Activated naive CD8-positive, alpha-beta T cell (primary cell): ENCODE measurements at regions not wholly inside any gene's neighbourhood (a gene's known extent, or its start where the extent isn't known, plus 50 kb on each side); places are given as distances from the start of the nearest gene placed in this dataset.

Experiments used
- H3K27ac Mint-ChIP-seq: one replicate; pipeline ENCODE4 v1.8.0; 2021; ENCODE audit warnings: mixed read lengths
- H3K27me3 Mint-ChIP-seq: one replicate; pipeline ENCODE4 v1.8.0; 2021; ENCODE audit warnings: mixed read lengths
- H3K36me3 Mint-ChIP-seq: one replicate; pipeline ENCODE4 v1.8.0; 2021; ENCODE audit warnings: mixed read lengths
- H3K4me1 Mint-ChIP-seq: one replicate; pipeline ENCODE4 v1.8.0; 2021; ENCODE audit warnings: low read depth, mixed read lengths
- H3K4me3 Mint-ChIP-seq: one replicate; pipeline ENCODE4 v1.8.0; 2021; ENCODE audit warnings: mild to moderate bottlenecking, mixed read lengths
- H3K9me3 Mint-ChIP-seq: one replicate; pipeline ENCODE4 v1.8.0; 2021; ENCODE audit warnings: low read depth, mixed read lengths

DNA sequence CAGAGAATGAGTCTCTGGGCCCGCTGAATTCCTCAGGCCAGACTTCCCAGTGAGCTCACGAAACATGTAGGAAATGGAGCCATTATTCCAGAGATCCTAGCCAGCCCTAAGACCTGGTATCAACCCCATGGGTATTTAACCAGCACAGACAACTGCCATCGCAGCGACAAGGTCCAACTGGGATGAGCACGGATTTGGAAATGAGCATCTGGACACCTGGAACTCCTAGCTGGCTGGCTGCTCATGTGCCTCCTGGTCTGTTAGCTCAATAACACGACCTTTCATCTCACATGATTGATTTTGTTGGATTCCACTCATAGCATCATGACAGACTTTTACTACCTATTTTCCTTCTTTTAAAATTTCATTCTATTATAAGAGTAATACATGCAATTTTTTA lies 51.0 kb downstream of the POU3F3 start:
- Mint-ChIP-seq H3K9me3 (no peaks in the 10 kb centered on the region), H3K4me1 (no peaks in the 10 kb centered on the region), H3K4me3 (no peak overlapping the region), H3K27me3 (peaks cover 1% of the 10 kb centered on the region), H3K27ac (no peak overlapping the region), H3K36me3 (no peaks in the 10 kb centered on the region)

DNA sequence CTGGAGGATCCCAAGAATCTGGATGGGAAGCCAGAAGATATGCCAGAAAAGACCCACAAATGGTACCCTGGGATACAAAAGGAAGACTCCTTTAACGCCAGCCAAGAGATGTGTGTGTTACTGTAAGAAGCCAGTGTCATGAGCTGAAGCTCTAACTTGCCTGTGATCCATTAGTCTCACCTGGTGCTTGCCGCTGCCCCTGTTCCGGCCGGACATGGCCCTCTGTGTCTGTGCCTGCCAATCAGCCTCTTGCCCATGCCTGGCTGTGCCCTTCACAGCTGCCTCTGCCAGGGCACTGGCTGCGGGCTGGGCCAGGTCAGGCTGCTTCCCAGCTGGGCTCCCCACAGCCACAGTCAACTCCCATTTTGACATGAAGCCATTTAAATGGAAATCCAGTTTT lies 55.4 kb downstream of the POU3F3 start:
- no peak overlapping the region for H3K4me3 Mint-ChIP-seq
- no peaks in the 10 kb centered on the region for H3K9me3 Mint-ChIP-seq
- H3K27ac Mint-ChIP-seq: no peak overlapping the region
- peaks cover 1% of the 10 kb centered on the region for H3K27me3 Mint-ChIP-seq
- H3K4me1 Mint-ChIP-seq: no peaks in the 10 kb centered on the region
- no peaks in the 10 kb centered on the region for H3K36me3 Mint-ChIP-seq

DNA sequence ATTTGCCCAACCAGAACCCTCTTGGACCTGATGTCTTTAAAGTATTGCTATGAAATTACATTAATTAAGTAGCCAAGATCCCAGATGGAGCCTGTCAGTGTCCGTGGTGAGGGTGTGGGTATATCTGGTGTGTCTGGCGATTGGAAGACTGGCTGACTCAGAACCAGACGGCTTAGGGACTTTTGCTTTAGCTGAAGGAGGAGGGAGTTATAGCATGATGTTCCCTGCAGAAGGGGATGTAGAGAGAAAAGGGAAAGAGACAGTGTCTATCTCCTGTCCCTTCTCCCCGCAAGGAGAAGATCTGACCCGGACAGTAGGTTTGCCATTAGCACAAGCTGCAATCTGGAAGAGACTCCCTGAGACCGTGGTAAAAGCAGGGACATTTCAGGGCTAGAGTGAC lies 60.6 kb downstream of the POU3F3 start:
- H3K27me3 Mint-ChIP-seq: peaks cover 1% of the 10 kb centered on the region
- no peak overlapping the region for H3K27ac Mint-ChIP-seq
- H3K9me3 Mint-ChIP-seq: no peaks in the 10 kb centered on the region
- no peak overlapping the region for H3K4me3 Mint-ChIP-seq
- H3K4me1 Mint-ChIP-seq: no peaks in the 10 kb centered on the region
- no peaks in the 10 kb centered on the region for H3K36me3 Mint-ChIP-seq

DNA sequence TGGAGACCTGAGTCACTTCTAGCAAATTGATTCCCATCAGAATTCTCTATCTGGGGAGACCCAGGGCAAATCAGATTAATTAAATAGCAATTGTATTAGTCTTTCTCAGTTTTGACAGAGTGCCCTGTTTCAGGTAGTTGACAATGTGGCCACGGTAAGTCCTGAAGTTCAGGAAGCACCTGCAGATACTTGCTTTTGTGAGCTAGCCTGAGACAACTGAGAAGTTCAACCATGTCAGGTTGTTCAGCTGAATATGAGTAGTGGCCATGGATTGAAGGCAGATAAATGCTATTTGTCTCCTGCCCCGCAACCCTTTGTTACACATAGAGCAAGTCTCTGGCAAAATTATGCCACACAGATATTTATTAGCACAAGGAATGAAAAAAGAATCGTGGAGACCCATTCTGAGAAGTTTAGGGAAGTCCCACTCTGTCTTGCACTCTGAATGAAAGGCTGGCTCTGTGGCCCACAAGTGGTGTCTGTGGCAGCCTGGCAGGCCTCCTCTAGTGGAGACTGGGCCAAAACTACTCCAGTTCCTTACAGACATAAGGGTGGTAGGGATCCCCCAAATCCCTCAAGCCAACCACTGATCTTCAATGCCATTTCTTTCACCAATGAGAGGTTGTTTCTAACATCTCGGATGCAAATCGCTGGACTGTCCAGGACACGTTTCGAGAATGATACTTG lies 61.3 kb downstream of the POU3F3 start:
- no peaks in the 10 kb centered on the region for H3K9me3 Mint-ChIP-seq
- H3K27ac Mint-ChIP-seq: no peak overlapping the region
- peaks cover 2% of the 10 kb centered on the region for H3K27me3 Mint-ChIP-seq
- H3K36me3 Mint-ChIP-seq: no peaks in the 10 kb centered on the region
- H3K4me1 Mint-ChIP-seq: no peaks in the 10 kb centered on the region
- no peak overlapping the region for H3K4me3 Mint-ChIP-seq

DNA sequence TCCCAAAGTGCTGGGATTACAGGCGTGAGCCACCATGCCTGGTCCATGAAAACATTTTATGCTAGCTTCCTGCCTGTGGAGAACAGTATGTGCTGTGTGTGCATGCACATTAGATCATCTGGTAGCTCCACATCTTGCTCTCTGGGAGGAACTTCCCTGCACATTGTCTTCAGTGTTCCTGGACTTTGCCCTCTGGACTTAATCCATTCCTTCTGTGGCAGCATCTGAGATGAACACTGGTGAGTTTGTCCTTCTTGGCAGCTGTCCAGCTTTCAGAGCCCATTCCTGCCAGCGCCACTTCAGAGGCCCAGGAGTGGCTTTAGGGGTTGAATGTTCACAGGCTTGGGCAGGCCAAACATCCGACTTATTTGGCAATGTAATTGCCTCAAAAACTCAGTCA lies 65.2 kb downstream of the POU3F3 start:
- no peaks in the 10 kb centered on the region for H3K4me1 Mint-ChIP-seq
- peaks cover 12% of the 10 kb centered on the region for H3K9me3 Mint-ChIP-seq
- no peak overlapping the region for H3K27ac Mint-ChIP-seq
- H3K27me3 Mint-ChIP-seq: peaks cover 6% of the 10 kb centered on the region
- H3K4me3 Mint-ChIP-seq: no peak overlapping the region
- peaks cover 2% of the 10 kb centered on the region for H3K36me3 Mint-ChIP-seq

DNA sequence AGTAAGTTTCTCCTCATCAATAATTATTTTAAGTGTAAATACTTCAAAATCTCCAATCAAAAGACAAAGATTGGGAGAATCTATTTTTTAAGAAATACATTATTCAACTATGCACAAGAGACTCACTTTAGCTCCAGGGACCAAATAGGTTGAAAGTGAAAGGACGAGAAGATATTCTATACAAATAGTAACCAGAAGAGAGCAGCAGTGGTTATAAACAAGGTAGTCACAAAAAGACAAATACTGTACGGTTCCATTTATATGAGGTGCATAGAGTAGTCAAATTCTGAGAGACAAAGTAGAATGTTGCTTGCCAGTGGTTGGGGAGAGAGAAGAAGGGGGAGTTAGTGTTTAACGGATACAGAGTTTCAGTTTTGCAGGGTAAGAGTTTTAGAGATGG lies 69.8 kb downstream of the POU3F3 start:
- Mint-ChIP-seq H3K4me1 (no peaks in the 10 kb centered on the region), H3K9me3 (peaks cover 12% of the 10 kb centered on the region), H3K27me3 (peaks cover 9% of the 10 kb centered on the region), H3K27ac (no peak overlapping the region), H3K4me3 (no peak overlapping the region), H3K36me3 (peaks cover 2% of the 10 kb centered on the region)

DNA sequence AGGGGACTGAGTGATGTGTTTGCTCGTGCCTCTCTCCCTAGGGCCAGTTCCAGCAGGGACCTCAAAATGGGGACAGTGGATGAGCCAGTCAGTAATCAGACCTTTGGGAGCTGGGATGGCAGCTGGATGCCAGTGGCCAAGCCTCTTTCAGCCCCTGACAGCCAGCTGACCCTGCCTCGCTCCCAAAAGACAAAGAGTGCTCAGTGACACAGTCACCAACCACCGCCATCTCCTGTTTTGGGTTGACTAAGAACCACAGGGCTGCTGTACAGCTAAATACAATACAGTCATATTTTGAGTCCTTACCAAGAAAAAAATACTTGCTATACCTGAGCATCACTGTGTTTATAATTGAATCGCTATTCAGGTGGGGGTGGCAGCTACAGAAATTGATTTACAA lies 75.7 kb downstream of the POU3F3 start:
- Mint-ChIP-seq H3K27me3 (peaks cover 3% of the 10 kb centered on the region), H3K9me3 (no peaks in the 10 kb centered on the region), H3K36me3 (no peaks in the 10 kb centered on the region), H3K4me1 (no peaks in the 10 kb centered on the region), H3K27ac (no peak overlapping the region), H3K4me3 (no peak overlapping the region)

DNA sequence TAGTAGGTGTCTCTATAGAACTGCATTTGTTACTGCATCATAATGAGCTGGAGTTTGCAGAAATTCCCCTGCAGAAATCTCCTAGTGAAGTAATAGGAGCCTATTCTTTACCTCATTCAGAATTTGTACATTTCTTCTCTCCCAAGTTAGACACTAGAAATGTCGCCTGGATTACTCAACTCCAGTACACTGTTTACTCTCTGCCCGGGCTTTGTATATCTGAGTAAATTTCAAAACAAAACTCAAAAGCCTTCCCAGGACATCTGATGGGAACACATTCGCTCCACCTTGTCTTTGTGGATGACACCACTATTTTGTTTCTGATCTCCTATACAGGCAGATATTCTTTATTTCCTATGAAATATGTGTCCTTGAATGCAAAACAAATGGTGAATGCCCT lies 76.8 kb downstream of the POU3F3 start:
- Mint-ChIP-seq H3K36me3 (no peaks in the 10 kb centered on the region), H3K4me1 (no peaks in the 10 kb centered on the region), H3K9me3 (no peaks in the 10 kb centered on the region), H3K27me3 (no peaks in the 10 kb centered on the region), H3K4me3 (no peak overlapping the region), H3K27ac (no peak overlapping the region)

DNA sequence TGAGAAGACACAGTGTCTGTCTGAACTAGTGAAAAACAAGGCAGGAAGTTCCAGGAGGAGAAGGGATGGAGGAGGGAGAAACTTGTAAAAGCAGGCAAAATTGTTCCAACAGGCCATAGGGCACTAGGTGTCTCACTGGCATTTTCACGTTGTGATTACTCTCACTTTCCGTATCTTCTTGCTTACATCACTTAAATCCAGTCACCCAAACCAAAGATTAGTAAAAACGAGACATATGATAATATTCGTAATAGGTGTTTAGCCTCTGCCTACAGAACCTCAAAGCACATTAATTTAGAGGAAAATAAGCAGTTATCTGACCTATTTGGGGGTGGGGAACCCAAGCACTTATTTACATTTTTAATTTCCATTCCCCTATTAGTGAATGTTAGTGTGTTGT lies 78.3 kb downstream of the POU3F3 start:
- Mint-ChIP-seq H3K9me3 (no peaks in the 10 kb centered on the region), H3K27me3 (no peaks in the 10 kb centered on the region), H3K4me3 (no peak overlapping the region), H3K27ac (no peak overlapping the region), H3K4me1 (no peaks in the 10 kb centered on the region), H3K36me3 (no peaks in the 10 kb centered on the region)

DNA sequence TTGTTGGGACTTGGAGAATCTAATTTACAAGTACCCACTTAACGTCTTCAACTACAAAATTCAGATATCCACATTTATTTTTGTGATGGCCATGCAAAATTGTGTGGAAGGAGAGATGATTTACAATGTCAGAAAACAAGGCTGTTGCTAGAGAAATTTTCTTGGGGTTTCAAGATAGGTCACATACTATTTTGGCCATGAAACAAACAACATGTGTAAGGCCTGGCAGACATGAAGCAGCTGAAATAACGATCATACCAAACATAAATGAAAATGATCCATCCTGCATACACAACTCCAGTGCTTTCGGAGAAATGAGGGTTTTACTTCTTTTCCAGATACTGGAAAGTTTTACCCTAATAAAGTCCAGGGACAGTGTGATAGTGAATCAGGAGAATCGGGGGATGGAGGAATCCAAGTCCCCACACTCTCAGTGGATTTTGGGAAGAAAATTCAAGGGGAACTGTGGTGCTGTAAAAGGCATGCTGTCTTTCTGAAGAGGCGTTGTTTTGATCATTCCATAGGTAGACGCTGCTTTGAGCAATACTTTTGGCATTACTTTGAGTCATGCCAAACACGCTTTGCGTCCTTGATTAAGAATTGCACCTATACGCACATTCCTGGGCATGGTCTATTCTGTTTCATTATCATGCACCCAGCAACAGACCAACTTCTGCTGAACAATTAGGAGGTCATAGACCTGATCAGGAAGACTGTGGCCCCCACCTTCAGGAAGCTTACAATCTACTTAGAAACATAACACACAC lies 79.4 kb downstream of the POU3F3 start:
- no peaks in the 10 kb centered on the region for H3K9me3 Mint-ChIP-seq
- no peak overlapping the region for H3K4me3 Mint-ChIP-seq

DNA sequence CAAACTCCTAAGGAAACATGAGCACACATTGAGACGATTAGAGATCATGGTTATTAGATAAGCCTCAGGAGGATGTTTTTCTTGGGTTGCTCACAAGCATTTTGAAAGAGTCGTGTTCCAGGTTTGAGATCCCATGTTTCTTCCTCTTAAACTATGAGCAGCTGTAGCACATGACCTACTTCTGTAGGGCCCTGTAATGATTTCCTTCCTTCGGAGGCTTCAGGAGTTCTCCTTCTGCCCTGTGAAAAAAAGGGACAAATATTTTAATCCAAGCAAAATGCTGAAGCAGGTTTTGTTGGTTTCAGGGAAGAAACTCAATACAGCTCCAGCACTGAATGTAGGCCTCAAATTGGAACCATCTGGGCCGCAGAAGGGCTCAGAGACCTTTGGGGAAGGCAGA lies 82.6 kb downstream of the POU3F3 start:
- Mint-ChIP-seq H3K4me3 (no peak overlapping the region), H3K36me3 (no peaks in the 10 kb centered on the region), H3K27ac (no peak overlapping the region), H3K4me1 (peaks cover 4% of the 10 kb centered on the region), H3K27me3 (no peaks in the 10 kb centered on the region), H3K9me3 (no peaks in the 10 kb centered on the region)

More for the DNA sequence above, 79.4 kb downstream of the POU3F3 start:
- H3K4me1 Mint-ChIP-seq: peaks cover 3% of the 10 kb centered on the region
- no peaks in the 10 kb centered on the region for H3K27me3 Mint-ChIP-seq
- no peak overlapping the region for H3K27ac Mint-ChIP-seq
- H3K36me3 Mint-ChIP-seq: no peaks in the 10 kb centered on the region

DNA sequence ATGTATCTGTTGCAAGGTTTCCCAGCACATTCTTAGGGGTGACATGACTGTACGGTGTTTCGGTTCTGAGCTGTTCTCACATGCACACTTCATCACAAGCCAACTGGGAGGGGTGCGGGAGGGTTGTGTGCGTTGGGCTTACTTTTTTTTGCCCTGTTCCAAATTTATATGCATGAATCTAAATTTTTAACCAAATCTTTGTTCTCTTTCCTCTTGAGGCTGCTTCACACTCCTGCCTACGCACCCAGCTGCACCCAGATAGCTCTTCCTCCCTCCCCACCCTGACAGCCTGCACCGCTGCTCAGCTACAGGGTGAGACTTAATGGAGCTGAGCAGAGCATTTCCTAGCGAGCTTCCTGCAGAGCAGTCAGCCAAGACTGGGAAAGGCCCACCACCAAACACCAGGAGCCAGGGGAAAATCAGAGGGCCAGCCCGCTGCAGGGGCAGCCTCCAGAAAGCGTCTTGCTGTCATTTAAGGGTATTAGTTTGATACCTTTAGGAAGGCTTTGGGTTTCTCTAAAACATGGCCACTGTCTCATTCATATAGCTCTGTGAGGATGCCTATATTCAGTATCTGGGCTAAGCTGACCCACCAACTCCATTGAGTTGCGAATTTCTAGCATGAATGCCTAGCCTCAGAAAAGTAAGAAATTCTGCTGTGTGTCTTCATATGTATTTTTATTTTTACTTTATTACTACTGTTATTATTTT lies 84.5 kb downstream of the POU3F3 start:
- Mint-ChIP-seq H3K27me3 (peaks cover 1% of the 10 kb centered on the region), H3K36me3 (no peaks in the 10 kb centered on the region), H3K4me1 (peaks cover 4% of the 10 kb centered on the region), H3K4me3 (peak overlapping the region; percentile 50), H3K27ac (no peak overlapping the region), H3K9me3 (no peaks in the 10 kb centered on the region)

DNA sequence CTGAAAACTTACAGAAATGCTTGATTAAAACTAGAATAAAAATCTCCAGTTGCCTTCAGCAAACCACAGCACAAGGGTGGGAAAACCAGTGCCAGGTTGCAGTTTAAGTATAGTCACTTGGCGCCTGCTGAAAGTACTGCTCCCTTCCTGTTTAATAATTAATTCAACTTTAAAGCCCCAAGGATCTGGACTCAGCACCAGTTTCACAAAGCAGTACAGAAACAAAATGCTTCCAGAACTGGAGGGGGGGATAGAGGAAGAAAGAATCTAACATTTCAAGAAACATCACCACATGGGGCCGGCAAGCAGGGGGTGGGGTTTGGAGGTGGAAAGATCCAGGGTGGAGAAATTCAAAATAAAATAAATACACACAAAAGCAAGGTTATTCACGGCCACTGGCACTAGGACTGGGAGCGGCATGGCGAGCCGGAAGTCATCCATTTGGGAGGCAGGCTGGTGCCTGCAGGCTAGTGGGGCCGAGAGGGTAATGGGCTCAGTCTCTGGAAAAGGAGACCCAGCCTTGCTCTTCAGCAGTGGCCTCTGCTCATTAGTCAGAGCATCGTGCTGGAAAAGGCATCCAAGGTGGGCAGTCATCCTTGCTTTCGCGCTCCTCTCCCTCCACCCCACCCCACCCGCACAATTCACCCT lies 85.8 kb downstream of the POU3F3 start:
- H3K27me3 Mint-ChIP-seq: peaks cover 5% of the 10 kb centered on the region

DNA sequence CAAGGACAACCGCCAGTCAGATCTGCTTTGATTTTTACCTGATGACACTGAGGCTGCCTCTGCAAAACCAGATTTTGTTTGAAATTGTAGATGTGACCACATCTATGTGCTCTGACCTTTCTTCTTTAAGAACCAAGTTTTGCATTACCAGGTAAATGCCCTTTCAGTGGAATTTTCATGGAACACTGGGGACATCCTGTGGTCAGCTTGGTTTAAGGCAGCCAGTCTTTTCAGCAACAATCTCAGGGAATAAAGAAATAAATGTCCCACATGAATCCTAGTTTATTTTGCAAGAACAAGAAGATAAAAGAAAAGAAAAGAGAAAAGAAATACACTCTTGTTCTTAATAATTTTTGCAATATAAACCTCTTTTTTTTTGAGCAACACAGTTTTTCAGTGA lies 90.6 kb downstream of the POU3F3 start:
- no peaks in the 10 kb centered on the region for H3K36me3 Mint-ChIP-seq
- no peaks in the 10 kb centered on the region for H3K9me3 Mint-ChIP-seq
- H3K27me3 Mint-ChIP-seq: peaks cover 9% of the 10 kb centered on the region
- H3K4me3 Mint-ChIP-seq: no peak overlapping the region
- H3K4me1 Mint-ChIP-seq: no peaks in the 10 kb centered on the region
- H3K27ac Mint-ChIP-seq: no peak overlapping the region

More for the DNA sequence above, 85.8 kb downstream of the POU3F3 start:
- Mint-ChIP-seq H3K27ac (no peak overlapping the region), H3K9me3 (no peaks in the 10 kb centered on the region), H3K4me1 (peaks cover 4% of the 10 kb centered on the region), H3K4me3 (no peak overlapping the region), H3K36me3 (no peaks in the 10 kb centered on the region)

DNA sequence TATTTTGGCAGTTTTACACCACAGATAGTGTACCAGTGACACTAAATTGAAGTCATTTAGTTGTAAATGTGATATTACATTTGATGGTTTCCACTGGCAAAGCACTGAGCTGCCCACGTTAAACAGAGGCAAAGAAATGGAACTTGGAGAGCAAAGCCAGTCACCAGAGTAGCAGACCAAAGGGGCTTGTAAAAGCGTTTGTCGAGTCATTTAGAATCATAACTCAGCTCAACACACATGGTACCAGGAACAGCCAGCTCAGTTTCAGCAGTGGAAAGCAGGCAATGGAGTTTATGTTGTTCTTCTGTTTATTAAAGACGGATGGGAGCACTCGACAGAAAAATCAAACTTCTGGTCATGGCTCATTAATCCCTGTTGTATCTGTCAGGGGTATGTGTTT lies 91.2 kb downstream of the POU3F3 start:
- Mint-ChIP-seq H3K4me1 (no peaks in the 10 kb centered on the region), H3K27ac (no peak overlapping the region), H3K36me3 (no peaks in the 10 kb centered on the region), H3K27me3 (peaks cover 9% of the 10 kb centered on the region), H3K9me3 (no peaks in the 10 kb centered on the region), H3K4me3 (no peak overlapping the region)
